Left renal cortex interstitium (tissue), 4 donors: ENCODE measurements at regions not wholly inside any gene's neighbourhood (a gene's known extent, or its start where the extent isn't known, plus 50 kb on each side); places are given as distances from the start of the nearest gene placed in this dataset.

Experiments used
- DNase-seq, 4 donors: peaks; one replicate each; pipeline ENCODE4 v3.0.0-alpha.2; 2013; ENCODE audit warnings: low read depth in 4 of 4, low spot score in 2 of 4, missing footprints in 1 of 4

DNA sequence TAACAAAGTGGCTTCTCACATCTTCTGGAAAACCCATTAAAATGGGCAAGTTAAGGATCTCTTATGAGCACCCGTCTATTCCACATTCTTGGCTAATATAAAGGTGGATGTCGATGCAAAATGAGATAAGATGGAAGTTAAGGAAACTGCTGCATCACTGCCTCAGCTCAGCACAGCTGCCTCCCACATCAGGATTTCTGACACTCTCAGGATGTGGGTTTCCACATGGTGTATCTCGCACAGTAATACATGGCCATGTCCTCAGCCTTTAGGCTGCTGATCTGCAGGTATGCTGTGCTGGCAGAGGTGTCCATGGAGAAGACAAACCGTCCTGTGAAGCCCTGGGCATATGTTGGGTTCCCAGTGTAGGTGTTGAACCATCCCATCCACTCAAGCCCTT lies 1348.0 kb downstream of the TMEM121 start:
- DNase-seq, result no peak

- DNase-seq, result no peak
These were observed 1349.1 kb downstream of the TMEM121 start for GRCh38 chr14:106875503-106875902.

DNA sequence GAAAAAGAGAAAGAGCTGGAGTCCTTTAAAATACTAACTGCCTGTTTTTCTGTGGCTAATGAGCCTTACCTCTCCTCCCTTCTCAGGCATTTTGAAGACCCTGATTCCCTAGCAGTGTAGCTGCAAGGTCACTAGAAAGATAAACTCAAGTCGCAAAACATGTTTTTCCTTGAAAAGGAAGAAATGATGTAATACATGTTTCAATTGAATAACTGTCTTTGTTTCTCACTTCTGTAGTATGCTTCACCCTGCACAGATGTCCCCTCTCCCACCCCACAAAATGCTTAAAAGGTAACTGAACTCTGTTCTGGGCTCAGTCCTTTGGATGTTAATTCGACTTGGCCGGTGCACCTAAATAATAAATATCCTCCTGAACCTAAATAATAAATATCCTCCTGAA lies 1350.3 kb downstream of the TMEM121 start:
- no peak for DNase-seq

DNA sequence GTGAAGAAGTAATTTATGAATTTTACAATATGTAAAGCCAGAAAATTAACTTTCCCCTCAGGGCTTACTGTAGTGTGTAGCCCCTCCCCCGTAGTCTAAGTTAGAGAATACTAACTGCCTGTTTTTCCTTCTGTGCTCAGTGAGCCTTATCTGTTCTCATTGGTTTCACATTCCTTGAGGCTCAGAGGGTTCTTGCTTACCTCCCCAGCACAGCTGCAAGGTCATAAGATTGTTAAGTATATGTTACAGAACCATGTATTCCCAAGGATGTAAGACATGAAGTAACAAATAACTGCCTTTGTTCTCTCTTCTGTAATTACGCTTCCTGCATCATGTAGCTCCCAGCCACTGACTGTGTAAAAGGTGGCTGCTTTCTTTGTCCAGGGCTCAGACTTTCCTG lies 1351.1 kb downstream of the TMEM121 start:
- no peak for DNase-seq

DNA sequence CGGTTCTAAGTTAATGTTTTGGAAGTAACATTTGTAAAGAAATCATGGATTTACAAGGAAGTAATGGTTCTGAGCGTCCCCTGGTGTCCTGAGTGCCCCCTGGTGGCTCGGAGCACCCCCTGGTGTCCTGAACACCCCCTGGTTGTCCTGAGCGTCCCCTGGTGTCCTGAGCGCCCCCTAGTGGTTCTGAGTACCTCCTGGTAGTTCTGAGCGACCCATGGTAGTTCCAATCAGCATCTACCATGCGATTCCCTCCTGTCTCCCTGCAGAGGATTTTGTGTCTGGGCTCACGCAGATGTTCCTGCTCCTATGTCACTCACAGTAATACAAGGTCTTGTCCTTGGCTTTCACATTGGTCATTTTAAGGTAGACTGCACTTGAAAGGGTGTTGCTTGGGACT lies 1352.9 kb downstream of the TMEM121 start:
- DNase-seq, result no peak

DNA sequence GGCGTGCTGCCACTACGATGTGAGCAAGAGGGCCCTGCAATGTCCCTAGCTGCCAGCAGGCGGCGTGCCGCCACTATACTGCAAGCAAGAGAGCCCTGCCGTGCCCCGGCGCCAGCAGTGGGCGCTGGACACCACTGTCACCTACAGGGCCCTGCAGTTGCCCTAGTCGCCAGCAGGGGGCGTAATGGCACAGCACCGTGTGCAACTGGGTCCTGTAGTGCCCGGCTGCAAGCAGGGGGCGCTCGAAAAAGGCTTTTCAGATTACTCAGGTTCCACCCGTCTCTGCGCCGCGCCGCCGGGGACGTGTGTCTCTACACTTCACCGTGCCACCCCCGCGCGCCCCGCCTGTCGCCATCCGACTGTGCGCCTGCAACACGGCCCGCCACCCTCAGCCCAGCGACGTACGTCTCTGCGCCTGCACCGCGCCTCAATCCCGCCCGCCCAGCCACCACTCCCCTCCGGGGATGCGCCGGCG lies 1356.9 kb downstream of the TMEM121 start:
- DNase-seq, result no peak
